ENCODE measurements at regions not wholly inside any gene's neighbourhood (a gene's known extent, or its start where the extent isn't known, plus 50 kb on each side); places are given as distances from the start of the nearest gene placed in this dataset.

- no peak for DNase-seq
- H3K27me3 ChIP-seq, result no peaks in the 10 kb centered on the region
- intact Hi-C loops (cut with DNase I), result no loop called here
- H3K27ac ChIP-seq, result no peak overlapping the region
- H3K4me1 ChIP-seq (ENCODE audit: insufficient read depth), result no peaks in the 10 kb centered on the region
- H3K9me3 ChIP-seq, result no peaks in the 10 kb centered on the region
- H3K4me3 ChIP-seq, result no peak overlapping the region
- TF ChIP-seq EP300 (IDR thresholded peaks at IDR 0.05) (no peak), CTCF (IDR thresholded peaks at IDR 0.05) (no peak), POLR2A (IDR thresholded peaks at IDR 0.05) (no peak)
- no peaks in the 10 kb centered on the region for H3K36me3 ChIP-seq
Observed at GRCh38 chr17:71969500-71969899, 151.3 kb upstream of the SOX9 start.

GRCh38 chr17:71970312-71970711 lies 150.5 kb upstream of the SOX9 start:
- intact Hi-C loops (cut with DNase I), result no loop called here
- 57 to 69% (median 63%) methylated on average over 1 of the region's 1 CpG for WGBS, 3 donors
- H3K4me1 ChIP-seq (ENCODE audit: insufficient read depth), result no peaks in the 10 kb centered on the region
- H3K27me3 ChIP-seq, result no peaks in the 10 kb centered on the region
- DNase-seq, result no peak
- H3K4me3 ChIP-seq, result no peak overlapping the region
- no peak for TF ChIP-seq CTCF (IDR thresholded peaks at IDR 0.05)
- TF ChIP-seq EP300 (IDR thresholded peaks at IDR 0.05), result no peak
- TF ChIP-seq POLR2A (IDR thresholded peaks at IDR 0.05), result no peak
- no peaks in the 10 kb centered on the region for H3K36me3 ChIP-seq
- no peaks in the 10 kb centered on the region for H3K9me3 ChIP-seq
- H3K27ac ChIP-seq, result no peak overlapping the region

- 80 to 87% (median 81%) methylated on average over 4 of the region's 4 CpGs for WGBS, 3 donors
- no peaks in the 10 kb centered on the region for H3K4me1 ChIP-seq (ENCODE audit: insufficient read depth)
- no peak overlapping the region for H3K4me3 ChIP-seq
- no peaks in the 10 kb centered on the region for H3K9me3 ChIP-seq
- H3K27me3 ChIP-seq, result no peaks in the 10 kb centered on the region
- no peak for DNase-seq
- intact Hi-C loops (cut with DNase I), result no loop called here
- no peak overlapping the region for H3K27ac ChIP-seq
- no peaks in the 10 kb centered on the region for H3K36me3 ChIP-seq
- no peak for TF ChIP-seq CTCF (IDR thresholded peaks at IDR 0.05)
- TF ChIP-seq POLR2A (IDR thresholded peaks at IDR 0.05), result no peak
- TF ChIP-seq EP300 (IDR thresholded peaks at IDR 0.05), result no peak
Observed at GRCh38 chr17:71974051-71974450, 146.8 kb upstream of the SOX9 start.

GRCh38 chr17:71975331-71975801 lies 145.5 kb upstream of the SOX9 start:
- TF ChIP-seq EP300 (IDR thresholded peaks at IDR 0.05), result no peak
- TF ChIP-seq CTCF (IDR thresholded peaks at IDR 0.05), result no peak
- no peak for TF ChIP-seq POLR2A (IDR thresholded peaks at IDR 0.05)
- H3K9me3 ChIP-seq, result no peaks in the 10 kb centered on the region
- H3K4me1 ChIP-seq (ENCODE audit: insufficient read depth), result no peaks in the 10 kb centered on the region
- H3K27me3 ChIP-seq, result no peaks in the 10 kb centered on the region
- H3K4me3 ChIP-seq, result peak overlapping the region; percentile 34
- WGBS, 3 donors, result 11 to 27% (median 23%) methylated on average over 13 of the region's 13 CpGs
- H3K36me3 ChIP-seq, result no peaks in the 10 kb centered on the region
- intact Hi-C loops (cut with DNase I), result no loop called here
- peak overlapping the region in 1 of 2 donors; percentile 30 for H3K27ac ChIP-seq
- peak in 2 of 5 donors; percentile 18 to 33 for DNase-seq

Data from ovary (tissue), 7 donors.